Liver (tissue), 8 donors: ENCODE measurements at regions not wholly inside any gene's neighbourhood (a gene's known extent, or its start where the extent isn't known, plus 50 kb on each side); places are given as distances from the start of the nearest gene placed in this dataset.

Source experiments
- DNase-seq: peaks from one replicate; pipeline ENCODE4 v3.0.0-alpha.2; 2017; ENCODE audit warnings: low spot score
- H3K27ac ChIP-seq, 2 donors: one replicate each; pipeline ENCODE4 v1.7.0; 2013; ENCODE audit warnings: inconsistent platforms in 2 of 2, low read length in 2 of 2, control low read depth in 1 of 2, low read depth in 1 of 2, mild to moderate bottlenecking in 1 of 2
- H3K27me3 ChIP-seq, 4 donors: one replicate each; pipeline versions ENCODE4 v1.6.1 to v1.7.0; 2013; ENCODE audit warnings: low read length in 3 of 4, inconsistent platforms in 1 of 4, mild to moderate bottlenecking in 1 of 4, moderate library complexity in 1 of 4; ENCODE audit not compliant: control insufficient read depth in 4 of 4, insufficient read depth in 4 of 4
- H3K36me3 ChIP-seq, 4 donors: one replicate each; pipeline versions ENCODE4 v1.6.1 to v1.7.0; 2013; ENCODE audit warnings: low read length in 3 of 4, mild to moderate bottlenecking in 3 of 4, low read depth in 1 of 4, moderate library complexity in 1 of 4; ENCODE audit not compliant: control insufficient read depth in 4 of 4, insufficient read depth in 3 of 4
- H3K4me1 ChIP-seq, 4 donors: one replicate each; pipeline versions ENCODE4 v1.6.1 to v1.7.0; 2013; ENCODE audit warnings: low read length in 3 of 4, mild to moderate bottlenecking in 3 of 4, moderate library complexity in 1 of 4; ENCODE audit not compliant: control insufficient read depth in 4 of 4, insufficient read depth in 4 of 4
- H3K4me3 ChIP-seq, 3 donors: one replicate each; pipeline versions ENCODE4 v1.6.1 to v1.7.0; 2013; ENCODE audit warnings: low read length in 3 of 3, control low read depth in 1 of 3, low read depth in 1 of 3, mild to moderate bottlenecking in 1 of 3
- H3K9ac ChIP-seq, 2 donors: one replicate each; pipeline ENCODE4 v1.7.0; 2013; ENCODE audit warnings: low read length in 2 of 2, mild to moderate bottlenecking in 2 of 2, moderate library complexity in 2 of 2, control low read depth in 1 of 2, low read depth in 1 of 2
- H3K9me3 ChIP-seq, 4 donors: one replicate each; pipeline versions ENCODE4 v1.6.1 to v1.7.0; 2013; ENCODE audit warnings: low read length in 3 of 4; ENCODE audit not compliant: control insufficient read depth in 4 of 4
- ATF3 ChIP-seq: IDR thresholded peaks from 2 replicates; pipeline ENCODE4 v1.6.1; 2016; ENCODE audit warnings: antibody characterized with exemption
- CTCF ChIP-seq: fragments of 150-350 bp; IDR thresholded peaks from 2 replicates; pipeline ENCODE4 v1.5.1; 2017; ENCODE audit warnings: improper control_type of control experiment, low read depth, low read length; ENCODE audit not compliant: missing input control
- EGR1 ChIP-seq, 2 donors: IDR thresholded peaks; 2 replicates each; pipeline ENCODE4 v1.6.1; 2016 to 2018; ENCODE audit warnings: antibody characterized with exemption in 2 of 2, low read depth in 2 of 2
- FOXA1 ChIP-seq: IDR thresholded peaks from 2 replicates; pipeline ENCODE4 v1.6.1; 2016; ENCODE audit warnings: antibody characterized with exemption
- FOXA2 ChIP-seq: IDR thresholded peaks from 2 replicates; pipeline ENCODE4 v1.6.1; 2016; ENCODE audit warnings: antibody characterized with exemption
- GABPA ChIP-seq, 2 donors: IDR thresholded peaks in 1 of 2; conservative IDR thresholded peaks in 1 of 2; 2 replicates each; pipeline ENCODE4 v1.6.1; 2016; ENCODE audit warnings: antibody characterized with exemption in 2 of 2, mild to moderate bottlenecking in 1 of 2, moderate library complexity in 1 of 2
- HNF4A ChIP-seq, 2 donors: conservative IDR thresholded peaks; 2 replicates each; pipeline ENCODE4 v1.6.1; 2016; ENCODE audit warnings: antibody characterized with exemption in 2 of 2, mild to moderate bottlenecking in 2 of 2
- HNF4G ChIP-seq: IDR thresholded peaks from 2 replicates; pipeline ENCODE4 v1.6.1; 2016; ENCODE audit warnings: antibody characterized with exemption
- JUND ChIP-seq, 2 donors: IDR thresholded peaks; 2 replicates each; pipeline ENCODE4 v1.6.1; 2016; ENCODE audit warnings: antibody characterized with exemption in 2 of 2
- MAX ChIP-seq: IDR thresholded peaks from 2 replicates; pipeline ENCODE4 v1.6.1; 2016; ENCODE audit warnings: antibody characterized with exemption
- NR2F2 ChIP-seq: IDR thresholded peaks from 2 replicates; pipeline ENCODE4 v1.6.1; 2016; ENCODE audit warnings: antibody characterized with exemption
- RAD21 ChIP-seq, 2 donors: IDR thresholded peaks; 2 replicates each; pipeline ENCODE4 v1.6.1; 2016; ENCODE audit warnings: antibody characterized with exemption in 2 of 2, mild to moderate bottlenecking in 2 of 2
- REST ChIP-seq: IDR thresholded peaks from 2 replicates; pipeline ENCODE4 v1.6.1; 2016; ENCODE audit warnings: antibody characterized with exemption, mild to moderate bottlenecking
- RXRA ChIP-seq, 2 donors: IDR thresholded peaks; 2 replicates each; pipeline ENCODE4 v1.6.1; 2017 to 2018; ENCODE audit warnings: antibody characterized with exemption in 2 of 2, mild to moderate bottlenecking in 1 of 2
- SP1 ChIP-seq: IDR thresholded peaks from 2 replicates; pipeline ENCODE4 v1.6.1; 2018; ENCODE audit warnings: antibody characterized with exemption, mild to moderate bottlenecking
- TAF1 ChIP-seq: conservative IDR thresholded peaks from 2 replicates; pipeline ENCODE4 v1.6.1; 2016; ENCODE audit warnings: antibody characterized with exemption, mild to moderate bottlenecking
- YY1 ChIP-seq: IDR thresholded peaks from 2 replicates; pipeline ENCODE4 v1.6.1; 2016; ENCODE audit warnings: antibody characterized with exemption, mild to moderate bottlenecking
- ZBTB33 ChIP-seq: IDR thresholded peaks from 2 replicates; pipeline ENCODE4 v1.6.1; 2016; ENCODE audit warnings: antibody characterized with exemption
- WGBS: extraction: QIAGEN DNeasy Blood & Tissue Kit; methylation state at CpG from one replicate; pipeline ENCODE4 v1.1.7; 2013; 5-methylcytosine and 5-hydroxymethylcytosine counted together
- donor health status: healthy.
- donor health status: healthy.
- donor health status: healthy.
- donor health status: healthy.
- donor health status: healthy.

- H3K4me3 ChIP-seq = no peak overlapping the region
- no peak overlapping the region for H3K9ac ChIP-seq
- WGBS = 72% methylated on average over 6 of the region's 6 CpGs
- no peak for DNase-seq
- H3K27ac ChIP-seq = no peak overlapping the region
- no peaks in the 10 kb centered on the region for H3K27me3 ChIP-seq
- no peak for TF ChIP-seq TAF1
- no peak for TF ChIP-seq HNF4G
- no peak for TF ChIP-seq ZBTB33
- no peak for TF ChIP-seq GABPA (IDR thresholded peaks at IDR 0.05 in 1 of 2, conservative IDR thresholded peaks at IDR 0.05 in 1 of 2)
- TF ChIP-seq CTCF = no peak
- TF ChIP-seq HNF4A (conservative IDR thresholded peaks at IDR 0.05) = no peak
- TF ChIP-seq MAX = no peak
- TF ChIP-seq SP1 = no peak
- no peak for TF ChIP-seq RAD21 (IDR thresholded peaks at IDR 0.05)
- TF ChIP-seq ATF3 = no peak
- no peak for TF ChIP-seq JUND (IDR thresholded peaks at IDR 0.05)
- no peak for TF ChIP-seq RXRA (IDR thresholded peaks at IDR 0.05)
- TF ChIP-seq NR2F2 = no peak
- no peak for TF ChIP-seq EGR1 (IDR thresholded peaks at IDR 0.05; ENCODE audit: low read depth in 2 of 2)
- no peak for TF ChIP-seq FOXA1
- no peak for TF ChIP-seq REST
- no peak for TF ChIP-seq YY1
- no peak for TF ChIP-seq FOXA2
- H3K9me3 ChIP-seq = no peaks in the 10 kb centered on the region
- no peaks in the 10 kb centered on the region for H3K36me3 ChIP-seq
- H3K4me1 ChIP-seq = no peaks in the 10 kb centered on the region
Measured at GRCh38 chr7:8906396-8907075, 473.1 kb downstream of the NXPH1 start.
